ENCODE measurements at regions not wholly inside any gene's neighbourhood (a gene's known extent, or its start where the extent isn't known, plus 50 kb on each side); places are given as distances from the start of the nearest gene placed in this dataset.

DNA sequence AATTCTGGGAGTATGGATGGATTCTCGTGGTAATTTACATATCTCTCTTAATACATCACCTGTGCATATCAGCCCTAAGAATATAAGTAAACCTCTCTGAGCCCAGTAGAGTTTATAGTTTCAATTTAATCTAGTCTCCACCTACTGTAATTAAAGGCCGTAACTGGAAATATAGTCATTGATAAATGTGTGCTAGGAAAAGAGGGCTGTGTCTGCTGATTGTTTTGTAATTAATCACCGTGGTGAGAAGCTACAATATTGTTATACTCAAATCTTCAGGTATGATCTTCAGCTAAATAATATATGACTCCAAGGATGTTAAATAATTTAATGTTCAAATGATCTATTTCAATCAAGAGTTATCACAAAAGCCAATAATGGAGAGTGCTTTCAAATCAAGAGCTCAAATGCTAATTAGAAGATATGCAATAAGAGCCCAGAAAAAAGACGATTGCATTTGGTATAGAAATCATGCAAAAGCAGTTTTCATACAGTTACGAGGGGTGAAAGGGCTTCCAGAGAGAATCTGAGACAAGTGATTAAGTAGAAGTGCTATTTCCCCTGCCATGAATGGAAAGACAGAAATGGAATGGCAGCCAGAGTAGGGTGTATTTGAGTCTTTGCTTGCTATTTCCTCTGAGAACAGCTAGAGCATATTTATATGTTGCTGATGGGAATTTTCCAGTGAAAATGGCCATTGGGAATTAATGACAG lies 1134.3 kb downstream of the NCAM2 start:
- ChIA-PET POLR2A (no interaction called here), CTCF (no interaction called here)
- DNase-seq (ENCODE audit: extremely low spot score), result no peak
- TF ChIP-seq, protein P1, sequence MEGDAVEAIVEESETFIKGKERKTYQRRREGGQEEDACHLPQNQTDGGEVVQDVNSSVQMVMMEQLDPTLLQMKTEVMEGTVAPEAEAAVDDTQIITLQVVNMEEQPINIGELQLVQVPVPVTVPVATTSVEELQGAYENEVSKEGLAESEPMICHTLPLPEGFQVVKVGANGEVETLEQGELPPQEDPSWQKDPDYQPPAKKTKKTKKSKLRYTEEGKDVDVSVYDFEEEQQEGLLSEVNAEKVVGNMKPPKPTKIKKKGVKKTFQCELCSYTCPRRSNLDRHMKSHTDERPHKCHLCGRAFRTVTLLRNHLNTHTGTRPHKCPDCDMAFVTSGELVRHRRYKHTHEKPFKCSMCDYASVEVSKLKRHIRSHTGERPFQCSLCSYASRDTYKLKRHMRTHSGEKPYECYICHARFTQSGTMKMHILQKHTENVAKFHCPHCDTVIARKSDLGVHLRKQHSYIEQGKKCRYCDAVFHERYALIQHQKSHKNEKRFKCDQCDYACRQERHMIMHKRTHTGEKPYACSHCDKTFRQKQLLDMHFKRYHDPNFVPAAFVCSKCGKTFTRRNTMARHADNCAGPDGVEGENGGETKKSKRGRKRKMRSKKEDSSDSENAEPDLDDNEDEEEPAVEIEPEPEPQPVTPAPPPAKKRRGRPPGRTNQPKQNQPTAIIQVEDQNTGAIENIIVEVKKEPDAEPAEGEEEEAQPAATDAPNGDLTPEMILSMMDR (IDR thresholded peaks at IDR 0.05; ENCODE audit: control extremely low read depth, extremely low read depth, low read depth, missing control alignments), result no peak

DNA sequence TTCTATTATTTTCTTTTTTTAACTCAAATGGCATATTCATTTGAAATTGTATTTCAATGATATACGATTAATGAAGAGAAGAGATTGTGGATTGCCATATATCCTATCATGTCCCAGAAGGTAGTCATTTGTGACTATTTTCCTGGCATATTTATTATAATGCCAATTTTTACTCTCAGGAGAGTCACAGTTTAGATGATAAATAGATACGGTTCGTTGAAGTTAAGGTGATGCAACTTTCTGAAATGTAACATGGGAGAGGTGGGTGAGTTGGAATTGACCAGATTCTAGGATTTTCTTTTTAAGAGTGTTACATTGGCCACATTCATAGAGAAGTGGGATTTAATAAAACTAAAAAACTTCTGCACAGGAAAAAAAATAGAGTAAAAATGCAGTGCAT lies 1138.5 kb downstream of the NCAM2 start:
- CTCF ChIA-PET, result no interaction called here
- TF ChIP-seq, protein P1 (IDR thresholded peaks at IDR 0.05; ENCODE audit: control extremely low read depth, extremely low read depth, low read depth, missing control alignments), result no peak

DNA sequence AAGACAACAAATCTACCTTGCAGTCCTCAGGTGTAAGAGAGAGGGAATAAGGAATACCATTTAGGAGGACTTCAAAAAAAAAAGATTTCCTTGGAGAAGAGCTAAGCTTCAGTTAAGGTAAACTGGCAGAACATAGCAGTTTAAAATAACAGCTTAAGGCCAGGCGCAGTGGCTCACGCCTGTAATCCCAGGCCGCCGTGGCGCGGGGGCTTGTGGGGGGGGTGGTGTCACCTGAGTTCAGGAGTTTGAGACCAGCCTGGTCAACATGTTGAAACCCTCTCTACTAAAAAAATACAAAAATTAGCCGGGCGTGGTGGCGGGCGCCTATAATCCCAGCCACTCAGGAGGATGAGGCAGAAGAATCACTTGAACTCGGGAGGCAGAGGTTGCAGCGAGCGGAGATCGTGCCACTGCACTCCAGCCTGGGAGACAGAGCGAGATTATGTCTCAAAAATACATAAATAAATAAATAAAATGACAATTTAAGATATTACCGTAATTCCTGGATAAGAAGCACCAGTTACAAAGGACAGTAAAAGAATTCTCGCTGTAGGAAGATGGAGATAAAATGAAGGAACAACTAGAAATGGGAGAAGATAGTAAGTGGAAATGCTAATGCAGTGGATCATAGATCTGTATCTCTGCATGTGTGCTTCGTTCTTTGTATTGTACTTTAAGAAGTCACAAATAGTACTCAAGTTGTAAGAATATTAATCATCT lies 1140.2 kb downstream of the NCAM2 start:
- CTCF ChIA-PET, result no interaction called here
- POLR2A ChIA-PET, result no interaction called here

More for the DNA sequence above, 1138.5 kb downstream of the NCAM2 start:
- DNase-seq (ENCODE audit: extremely low spot score), result no peak
- POLR2A ChIA-PET, result no interaction called here

DNA sequence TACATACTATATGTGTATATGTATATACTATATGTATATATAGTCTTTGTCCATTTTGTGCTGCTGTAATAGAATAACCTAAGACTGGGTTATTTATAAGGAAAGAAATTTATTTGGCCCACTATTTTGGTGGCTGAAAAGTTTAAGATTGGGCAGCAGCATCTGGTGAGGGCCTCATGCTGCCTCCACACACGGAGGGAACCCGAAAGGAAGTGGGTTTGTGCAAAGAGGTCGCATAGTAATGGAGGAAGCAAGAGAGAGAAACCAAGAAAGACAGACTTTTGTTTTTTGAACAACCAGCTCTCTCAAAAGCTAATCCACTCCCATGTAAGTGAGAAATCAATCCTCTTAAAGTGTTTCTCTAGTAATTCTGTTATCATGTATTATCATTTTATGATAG lies 1147.3 kb downstream of the NCAM2 start:
- ChIA-PET POLR2A (no interaction called here), CTCF (interaction anchor here (1.2 kb wide), 1 partner anchor 13 kb away, joined by 3 read pairs; no protein-coding TSS in a partner anchor)
- TF ChIP-seq, protein P1 (IDR thresholded peaks at IDR 0.05; ENCODE audit: control extremely low read depth, extremely low read depth, low read depth, missing control alignments), result no peak
- no peak for DNase-seq (ENCODE audit: extremely low spot score)

More for the DNA sequence above, 1140.2 kb downstream of the NCAM2 start:
- DNase-seq (ENCODE audit: extremely low spot score), result no peak
- TF ChIP-seq, protein P1 (IDR thresholded peaks at IDR 0.05; ENCODE audit: control extremely low read depth, extremely low read depth, low read depth, missing control alignments), result no peak

DNA sequence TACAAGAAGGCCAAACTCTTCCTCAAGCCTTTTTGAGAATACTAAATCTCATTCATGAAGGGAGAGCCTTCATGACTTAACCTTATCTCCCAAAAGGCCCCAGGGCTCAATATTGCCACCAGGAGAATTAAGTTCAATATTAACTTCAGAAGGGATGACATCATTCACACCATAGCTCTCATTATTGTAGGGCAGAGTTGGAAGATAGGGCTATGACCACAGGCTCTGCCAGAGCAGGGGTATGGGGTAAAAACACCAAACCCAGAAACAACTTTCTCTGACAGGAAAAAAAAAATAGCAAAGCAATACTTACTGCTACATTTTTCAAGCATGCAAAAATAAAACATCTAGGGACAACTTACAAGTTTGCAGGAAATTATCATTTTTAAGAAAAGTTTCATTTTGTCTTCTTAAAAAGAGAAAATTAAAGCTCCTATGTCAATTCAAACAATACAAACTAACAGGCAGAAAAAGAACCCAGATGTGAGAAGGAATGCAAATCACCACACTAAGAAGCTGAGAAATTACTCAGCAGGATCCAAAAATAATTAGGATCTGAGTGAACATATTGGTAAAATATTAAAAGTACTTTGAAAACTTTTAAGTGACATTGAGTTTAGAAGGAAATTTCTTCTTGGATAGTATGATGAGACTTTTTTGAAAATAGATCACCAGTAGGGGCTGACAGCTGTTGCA lies 1156.5 kb downstream of the NCAM2 start:
- TF ChIP-seq, protein P1 (IDR thresholded peaks at IDR 0.05; ENCODE audit: control extremely low read depth, extremely low read depth, low read depth, missing control alignments), result no peak
- no peak for DNase-seq (ENCODE audit: extremely low spot score)
- CTCF ChIA-PET, result no interaction called here
- POLR2A ChIA-PET, result no interaction called here

DNA sequence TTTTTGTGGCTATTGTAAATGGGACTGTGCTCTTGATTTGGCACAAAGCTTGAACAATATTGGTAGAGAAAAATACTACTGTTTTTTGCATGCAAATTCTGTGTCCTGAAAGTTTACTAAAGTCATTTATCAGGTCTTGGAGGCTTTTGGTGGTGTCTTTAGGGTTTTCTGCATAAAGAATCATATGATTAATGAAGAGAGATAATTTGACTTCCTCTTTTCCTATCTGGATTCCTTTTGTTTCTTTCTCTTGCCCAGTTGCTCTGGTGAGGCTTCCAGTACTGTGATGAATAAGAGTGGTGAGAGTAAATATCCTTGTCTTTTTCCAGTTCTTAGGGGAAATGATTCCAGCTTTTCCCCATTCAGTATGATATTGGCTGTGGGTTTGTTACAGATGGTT lies 1166.7 kb downstream of the NCAM2 start:
- POLR2A ChIA-PET, result no interaction called here
- TF ChIP-seq, protein P1 (IDR thresholded peaks at IDR 0.05; ENCODE audit: control extremely low read depth, extremely low read depth, low read depth, missing control alignments), result no peak
- CTCF ChIA-PET, result no interaction called here
- no peak for DNase-seq (ENCODE audit: extremely low spot score)
